ENCODE measurements at regions not wholly inside any gene's neighbourhood (a gene's known extent, or its start where the extent isn't known, plus 50 kb on each side); places are given as distances from the start of the nearest gene placed in this dataset.

DNA sequence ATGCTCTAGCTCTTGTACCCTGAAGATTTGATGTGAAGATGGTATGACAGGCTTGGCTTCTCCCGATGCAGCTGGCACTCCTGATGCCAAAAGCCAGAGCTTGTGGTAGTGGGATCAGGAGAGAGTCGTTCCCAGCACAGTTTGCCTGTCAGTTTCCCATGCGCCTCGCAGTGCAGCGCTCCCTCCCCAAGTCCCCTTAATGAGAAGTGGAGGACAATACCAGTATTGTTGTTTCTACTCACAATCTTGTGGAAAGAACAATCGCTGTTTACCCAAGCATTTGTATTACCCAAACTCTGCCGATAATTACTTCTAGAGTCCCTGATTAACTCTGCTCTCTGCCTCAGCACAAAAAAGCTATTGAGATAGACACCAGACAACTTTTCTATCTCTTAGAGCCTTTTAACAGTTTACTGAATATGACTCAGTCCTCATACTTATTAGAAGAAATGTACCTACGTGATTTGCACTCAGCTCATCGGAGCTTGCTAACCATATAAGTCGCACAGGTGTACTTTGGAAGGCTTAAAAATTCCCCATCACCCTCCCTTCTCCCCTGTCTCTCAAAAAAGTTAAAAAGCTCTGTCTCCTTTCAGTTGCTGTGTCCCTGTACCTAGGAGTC is 283.2 kb upstream of the TMEM161B start:
- Histone ChIP-seq H2AK5ac (ENCODE audit: low read length) (no peak overlapping the region), H3K79me2 (ENCODE audit: control insufficient read depth, insufficient read depth, low read length, poor library complexity) (no peaks in the 10 kb centered on the region), H3K9ac (ENCODE audit: low read length) (no peak overlapping the region), H3K27ac (ENCODE audit: low read depth, low read length) (no peak overlapping the region), H3K36me3 (ENCODE audit: control insufficient read depth in 1 of 2, insufficient read depth in 2 of 2, low read length in 2 of 2) (no peaks in the 10 kb centered on the region), H3K79me1 (ENCODE audit: low read length) (no peaks in the 10 kb centered on the region), H3K18ac (ENCODE audit: low read length) (no peak overlapping the region), H3K4me2 (ENCODE audit: low read length) (no peak overlapping the region), H3K9me3 (ENCODE audit: insufficient read depth, low read depth, low read length) (no peaks in the 10 kb centered on the region), H3K23ac (ENCODE audit: low read length) (no peak overlapping the region), H2AFZ (ENCODE audit: insufficient read depth, low read length, poor library complexity) (no peak overlapping the region), H3K4me3 (ENCODE audit: low read depth, low read length) (no peak overlapping the region), H2BK5ac (ENCODE audit: low read depth, low read length, poor library complexity) (no peak overlapping the region), H4K8ac (ENCODE audit: low read depth, low read length) (no peak overlapping the region), H4K91ac (ENCODE audit: low read depth, low read length) (no peak overlapping the region), H4K12ac (ENCODE audit: low read depth, low read length) (no peak overlapping the region), H3K4ac (ENCODE audit: low read depth, low read length) (no peak overlapping the region), H3K14ac (ENCODE audit: low read length) (no peak overlapping the region), H2BK12ac (ENCODE audit: low read length) (no peak overlapping the region), H3K4me1 (ENCODE audit: control insufficient read depth in 1 of 2, insufficient read depth in 2 of 2, low read length in 2 of 2) (no peaks in the 10 kb centered on the region), H2BK120ac (ENCODE audit: insufficient read depth, low read length, poor library complexity) (no peak overlapping the region), H3K27me3 (ENCODE audit: insufficient read depth, low read length) (no peaks in the 10 kb centered on the region)
- no CpG with 5 or more reads among the region's 10 CpGs for WGBS (ENCODE audit: extremely low coverage, insufficient coverage, insufficient read length)
- no peak for DNase-seq

DNA sequence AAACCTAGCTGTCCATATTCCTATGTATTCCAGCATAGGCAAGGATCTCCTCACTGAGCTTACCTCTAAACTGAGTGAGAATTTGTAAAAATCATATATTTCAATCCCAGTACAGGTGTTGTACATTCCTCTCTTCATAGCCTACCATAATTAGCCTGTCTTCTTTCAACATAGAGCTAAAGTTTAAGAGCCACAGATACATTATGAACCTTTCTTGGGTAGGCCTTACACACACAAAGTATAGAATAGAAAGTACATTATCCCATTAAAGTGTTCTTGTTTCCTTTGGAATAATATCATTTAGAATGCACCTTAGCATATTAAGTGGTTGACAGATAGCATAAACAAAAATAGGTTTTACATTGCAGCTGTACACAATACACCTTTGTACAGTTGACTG is 282.1 kb upstream of the TMEM161B start:
- no peak overlapping the region for H4K12ac ChIP-seq (ENCODE audit: low read depth, low read length)
- no peak overlapping the region for H3K18ac ChIP-seq (ENCODE audit: low read length)
- H3K4me2 ChIP-seq (ENCODE audit: low read length), result no peak overlapping the region
- no peak overlapping the region for H2BK5ac ChIP-seq (ENCODE audit: low read depth, low read length, poor library complexity)
- H2BK12ac ChIP-seq (ENCODE audit: low read length), result no peak overlapping the region
- H3K36me3 ChIP-seq (ENCODE audit: control insufficient read depth in 1 of 2, insufficient read depth in 2 of 2, low read length in 2 of 2), result no peaks in the 10 kb centered on the region
- no peak overlapping the region for H3K4me3 ChIP-seq (ENCODE audit: low read depth, low read length)
- H3K23ac ChIP-seq (ENCODE audit: low read length), result no peak overlapping the region
- no peak overlapping the region for H3K14ac ChIP-seq (ENCODE audit: low read length)
- H3K9me3 ChIP-seq (ENCODE audit: insufficient read depth, low read depth, low read length), result no peaks in the 10 kb centered on the region
- DNase-seq, result no peak
- no peak overlapping the region for H3K9ac ChIP-seq (ENCODE audit: low read length)
- H3K27ac ChIP-seq (ENCODE audit: low read depth, low read length), result no peak overlapping the region
- no peak overlapping the region for H3K4ac ChIP-seq (ENCODE audit: low read depth, low read length)
- no peak overlapping the region for H2BK120ac ChIP-seq (ENCODE audit: insufficient read depth, low read length, poor library complexity)
- no peak overlapping the region for H2AFZ ChIP-seq (ENCODE audit: insufficient read depth, low read length, poor library complexity)
- no peak overlapping the region for H4K91ac ChIP-seq (ENCODE audit: low read depth, low read length)
- H3K79me1 ChIP-seq (ENCODE audit: low read length), result no peaks in the 10 kb centered on the region
- H3K4me1 ChIP-seq (ENCODE audit: control insufficient read depth in 1 of 2, insufficient read depth in 2 of 2, low read length in 2 of 2), result no peaks in the 10 kb centered on the region
- no peak overlapping the region for H2AK5ac ChIP-seq (ENCODE audit: low read length)
- H3K79me2 ChIP-seq (ENCODE audit: control insufficient read depth, insufficient read depth, low read length, poor library complexity), result no peaks in the 10 kb centered on the region
- no peak overlapping the region for H4K8ac ChIP-seq (ENCODE audit: low read depth, low read length)
- H3K27me3 ChIP-seq (ENCODE audit: insufficient read depth, low read length), result no peaks in the 10 kb centered on the region

DNA sequence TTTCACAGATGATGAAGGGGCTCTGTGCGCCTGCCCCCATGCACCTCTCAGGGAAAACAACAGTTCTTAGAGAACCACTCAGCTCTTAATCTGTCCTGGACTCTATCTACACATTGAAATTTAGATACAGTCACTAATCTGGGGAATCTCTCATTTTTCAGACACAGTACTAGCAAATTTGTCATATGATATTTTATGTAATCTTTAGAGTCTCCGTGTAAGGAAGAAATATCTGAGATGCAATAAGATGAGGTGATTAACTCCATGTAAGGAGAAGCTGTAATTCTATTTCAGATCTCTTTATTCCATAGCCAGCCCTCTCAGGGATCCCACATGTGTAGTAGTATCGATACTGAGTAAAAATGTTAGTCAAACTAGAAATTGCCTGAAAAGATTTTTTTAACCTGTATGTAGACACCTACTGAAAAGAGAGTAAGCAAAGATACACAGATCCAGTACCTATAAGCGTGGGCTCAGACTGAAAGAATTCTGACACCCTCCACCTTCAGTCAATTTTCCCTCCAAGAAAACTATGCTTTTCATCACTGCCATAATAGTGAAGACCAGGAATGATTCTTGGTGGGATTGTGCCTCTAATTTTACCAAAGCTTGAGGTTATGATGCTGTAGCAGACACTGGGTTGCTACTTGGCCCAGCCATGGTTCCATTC is 279.6 kb upstream of the TMEM161B start:
- no peaks in the 10 kb centered on the region for H3K9me3 ChIP-seq (ENCODE audit: insufficient read depth, low read depth, low read length)
- no peaks in the 10 kb centered on the region for H3K27me3 ChIP-seq (ENCODE audit: insufficient read depth, low read length)
- H3K4me3 ChIP-seq (ENCODE audit: low read depth, low read length), result no peak overlapping the region
- no peak overlapping the region for H4K91ac ChIP-seq (ENCODE audit: low read depth, low read length)
- no peak overlapping the region for H2BK120ac ChIP-seq (ENCODE audit: insufficient read depth, low read length, poor library complexity)
- H3K4me1 ChIP-seq (ENCODE audit: control insufficient read depth in 1 of 2, insufficient read depth in 2 of 2, low read length in 2 of 2), result no peaks in the 10 kb centered on the region
- H4K12ac ChIP-seq (ENCODE audit: low read depth, low read length), result no peak overlapping the region
- H3K9ac ChIP-seq (ENCODE audit: low read length), result no peak overlapping the region
- H3K4me2 ChIP-seq (ENCODE audit: low read length), result no peak overlapping the region
- WGBS (ENCODE audit: extremely low coverage, insufficient coverage, insufficient read length), result no CpG with 5 or more reads among the region's 4 CpGs
- H3K79me2 ChIP-seq (ENCODE audit: control insufficient read depth, insufficient read depth, low read length, poor library complexity), result no peaks in the 10 kb centered on the region
- H2AFZ ChIP-seq (ENCODE audit: insufficient read depth, low read length, poor library complexity), result no peak overlapping the region
- no peak overlapping the region for H2BK5ac ChIP-seq (ENCODE audit: low read depth, low read length, poor library complexity)
- no peak overlapping the region for H3K14ac ChIP-seq (ENCODE audit: low read length)
- H3K18ac ChIP-seq (ENCODE audit: low read length), result no peak overlapping the region
- H3K27ac ChIP-seq (ENCODE audit: low read depth, low read length), result no peak overlapping the region
- no peak overlapping the region for H2BK12ac ChIP-seq (ENCODE audit: low read length)
- no peak overlapping the region for H3K23ac ChIP-seq (ENCODE audit: low read length)
- H2AK5ac ChIP-seq (ENCODE audit: low read length), result no peak overlapping the region
- H3K79me1 ChIP-seq (ENCODE audit: low read length), result no peaks in the 10 kb centered on the region
- DNase-seq, result no peak
- H3K36me3 ChIP-seq (ENCODE audit: control insufficient read depth in 1 of 2, insufficient read depth in 2 of 2, low read length in 2 of 2), result no peaks in the 10 kb centered on the region
- no peak overlapping the region for H4K8ac ChIP-seq (ENCODE audit: low read depth, low read length)
- no peak overlapping the region for H3K4ac ChIP-seq (ENCODE audit: low read depth, low read length)

DNA sequence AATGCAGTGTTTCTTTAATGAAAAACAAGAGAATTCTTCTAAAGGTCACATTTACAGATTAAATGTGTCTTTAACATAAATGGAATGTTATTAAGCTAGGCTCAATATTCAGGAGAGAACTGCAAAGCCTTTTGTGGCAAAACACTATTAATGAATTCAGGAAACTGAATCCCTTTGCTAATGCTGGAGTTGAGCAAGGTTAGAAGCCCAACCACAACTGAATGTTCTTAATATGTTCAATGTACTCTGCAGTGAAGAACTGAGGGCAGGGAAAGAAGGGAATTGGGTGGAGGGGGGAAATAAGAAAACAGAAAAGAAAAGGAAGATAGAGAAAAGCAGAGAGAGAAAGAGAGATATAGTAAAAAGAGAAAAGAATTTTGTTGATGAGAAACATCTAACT is 276.7 kb upstream of the TMEM161B start:
- no peak overlapping the region for H2AK5ac ChIP-seq (ENCODE audit: low read length)
- H2BK12ac ChIP-seq (ENCODE audit: low read length), result no peak overlapping the region
- H3K9ac ChIP-seq (ENCODE audit: low read length), result no peak overlapping the region
- H3K27me3 ChIP-seq (ENCODE audit: insufficient read depth, low read length), result no peaks in the 10 kb centered on the region
- H3K79me2 ChIP-seq (ENCODE audit: control insufficient read depth, insufficient read depth, low read length, poor library complexity), result no peaks in the 10 kb centered on the region
- H3K27ac ChIP-seq (ENCODE audit: low read depth, low read length), result no peak overlapping the region
- H3K79me1 ChIP-seq (ENCODE audit: low read length), result no peaks in the 10 kb centered on the region
- no peak overlapping the region for H3K18ac ChIP-seq (ENCODE audit: low read length)
- H3K4ac ChIP-seq (ENCODE audit: low read depth, low read length), result no peak overlapping the region
- no peak overlapping the region for H3K23ac ChIP-seq (ENCODE audit: low read length)
- no peaks in the 10 kb centered on the region for H3K9me3 ChIP-seq (ENCODE audit: insufficient read depth, low read depth, low read length)
- H3K4me2 ChIP-seq (ENCODE audit: low read length), result no peak overlapping the region
- H4K91ac ChIP-seq (ENCODE audit: low read depth, low read length), result no peak overlapping the region
- DNase-seq, result no peak
- no peak overlapping the region for H2BK5ac ChIP-seq (ENCODE audit: low read depth, low read length, poor library complexity)
- no peak overlapping the region for H3K4me3 ChIP-seq (ENCODE audit: low read depth, low read length)
- H3K14ac ChIP-seq (ENCODE audit: low read length), result no peak overlapping the region
- no peaks in the 10 kb centered on the region for H3K4me1 ChIP-seq (ENCODE audit: control insufficient read depth in 1 of 2, insufficient read depth in 2 of 2, low read length in 2 of 2)
- H2AFZ ChIP-seq (ENCODE audit: insufficient read depth, low read length, poor library complexity), result no peak overlapping the region
- H3K36me3 ChIP-seq (ENCODE audit: control insufficient read depth in 1 of 2, insufficient read depth in 2 of 2, low read length in 2 of 2), result no peaks in the 10 kb centered on the region
- no peak overlapping the region for H4K12ac ChIP-seq (ENCODE audit: low read depth, low read length)
- H4K8ac ChIP-seq (ENCODE audit: low read depth, low read length), result no peak overlapping the region
- H2BK120ac ChIP-seq (ENCODE audit: insufficient read depth, low read length, poor library complexity), result no peak overlapping the region

All from trophoblast cell (in vitro differentiated cells and primary cell).